ENCODE measurements at regions not wholly inside any gene's neighbourhood (a gene's known extent, or its start where the extent isn't known, plus 50 kb on each side); places are given as distances from the start of the nearest gene placed in this dataset.

GRCh38 chr12:73186272-73186671 lies 914.1 kb downstream of the TRHDE start:
- Histone ChIP-seq H3K4me3 (ENCODE audit: extremely low read depth in 1 of 4, insufficient read depth in 2 of 4, low read depth in 3 of 4, low read length in 4 of 4) (no peak overlapping the region), H3K23me2 (ENCODE audit: low read depth, low read length) (no peaks in the 10 kb centered on the region), H3K9ac (replicated peaks in 1 of 4; ENCODE audit: extremely low read depth in 1 of 4, low read depth in 3 of 4, low read length in 3 of 4) (no peak overlapping the region), H2BK5ac (ENCODE audit: low read depth, low read length) (no peak overlapping the region), H3K79me2 (ENCODE audit: control insufficient read depth in 1 of 2, insufficient read depth in 2 of 2, low read length in 2 of 2) (no peaks in the 10 kb centered on the region), H3K79me1 (ENCODE audit: low read depth, low read length) (no peaks in the 10 kb centered on the region), H2AFZ (ENCODE audit: low read length) (no peak overlapping the region), H4K20me1 (replicated peaks in 1 of 2; ENCODE audit: control insufficient read depth in 1 of 2, insufficient read depth in 2 of 2, low read length in 2 of 2) (no peaks in the 10 kb centered on the region), H3K27me3 (replicated peaks in 1 of 4; ENCODE audit: control insufficient read depth in 3 of 4, extremely low read depth in 1 of 4, insufficient read depth in 3 of 4, low read length in 3 of 4) (no peaks in the 10 kb centered on the region), H4K5ac (ENCODE audit: insufficient read length, low read depth, low read length) (no peak overlapping the region), H2BK15ac (ENCODE audit: low read length) (no peak overlapping the region), H2AK5ac (ENCODE audit: low read depth, low read length) (no peak overlapping the region), H2BK20ac (ENCODE audit: low read length) (no peak overlapping the region), H3K14ac (ENCODE audit: insufficient read length) (no peak overlapping the region), H4K8ac (ENCODE audit: extremely low read depth, insufficient read depth, low read length) (no peak overlapping the region), H3K4me2 (ENCODE audit: insufficient read depth in 1 of 2, low read depth in 2 of 2, low read length in 2 of 2) (no peak overlapping the region), H3K9me3 (ENCODE audit: insufficient read depth in 2 of 2, low read depth in 1 of 2, low read length in 1 of 2) (peaks cover 7% of the 10 kb centered on the region in 2 experiments; a peak in 1 of 4 replicates), H3K18ac (ENCODE audit: extremely low read depth, low read length) (no peak overlapping the region), H2BK120ac (replicated peaks; ENCODE audit: low read depth, low read length) (no peak overlapping the region), H2BK12ac (ENCODE audit: low read depth, low read length) (no peak overlapping the region), H3K4me1 (replicated peaks in 1 of 4; ENCODE audit: control insufficient read depth in 3 of 4, insufficient read depth in 4 of 4, low read length in 3 of 4) (no peaks in the 10 kb centered on the region), H3K4ac (replicated peaks; ENCODE audit: insufficient read length, low read depth, low read length) (no peak overlapping the region), H3K56ac (replicated peaks; ENCODE audit: insufficient read length, low read depth, low read length) (no peak overlapping the region), H3K36me3 (ENCODE audit: control insufficient read depth in 2 of 4, insufficient read depth in 4 of 4, low read length in 3 of 4) (no peaks in the 10 kb centered on the region), H4K91ac (replicated peaks; ENCODE audit: insufficient read length, low read length) (no peak overlapping the region), H3K27ac (ENCODE audit: low read depth, low read length) (no peak overlapping the region), H3K23ac (ENCODE audit: insufficient read length) (no peak overlapping the region)
- no peak for DNase-seq (ENCODE audit: low read depth in 1 of 2, low spot score in 2 of 2)
- CTCF ChIA-PET (ENCODE audit: partially characterized antibody), result no interaction called here
- no peak for FAIRE-seq
- 88% methylated on average over 2 of the region's 2 CpGs; no CpG with 5 or more reads in 1 of the 2 experiments for whole genome bisulfite sequencing, 2 experiments (ENCODE audit: extremely low coverage in 1 of 2, insufficient coverage in 1 of 2, insufficient read length in 1 of 2, insufficient replicate concordance in 2 of 2, low coverage in 1 of 2, low lambda C conversion rate in 2 of 2, missing lambda C conversion rate in 1 of 2)
- POLR2A ChIA-PET (ENCODE audit: partially characterized antibody), result no interaction called here
- no peak for TF ChIP-seq TBP (IDR thresholded peaks at IDR 0.05; ENCODE audit: low read depth, low read length)
- TF ChIP-seq CHD1 (IDR thresholded peaks at IDR 0.05; ENCODE audit: low read depth, low read length), result no peak
- TF ChIP-seq BRCA1 (IDR thresholded peaks at IDR 0.05; ENCODE audit: low read depth, low read length), result no peak
- TF ChIP-seq FOSL1 (IDR thresholded peaks at IDR 0.05; ENCODE audit: insufficient read depth, low read depth, low read length), result no peak
- no peak for TF ChIP-seq RAD21 (IDR thresholded peaks at IDR 0.05 in 1 of 2, conservative IDR thresholded peaks at IDR 0.05 in 1 of 2; ENCODE audit: low read depth in 2 of 2, low read length in 2 of 2)
- TF ChIP-seq MAX (IDR thresholded peaks at IDR 0.05), result no peak
- TF ChIP-seq CTCF (IDR thresholded peaks at IDR 0.05; ENCODE audit: control extremely low read depth in 1 of 3, insufficient read depth in 1 of 3, low read depth in 1 of 3, low read length in 3 of 3), result no peak
- no peak for TF ChIP-seq SP1 (IDR thresholded peaks at IDR 0.05; ENCODE audit: low read depth, low read length)
- no peak for TF ChIP-seq CBX8 (IDR thresholded peaks at IDR 0.05; ENCODE audit: borderline replicate concordance, low read depth, low read length)
- no peak for TF ChIP-seq HDAC2 (IDR thresholded peaks at IDR 0.05; ENCODE audit: borderline replicate concordance in 1 of 2, low read depth in 2 of 2, low read length in 2 of 2)
- no peak for TF ChIP-seq SIN3A (conservative IDR thresholded peaks at IDR 0.05 in 1 of 2, IDR thresholded peaks at IDR 0.05 in 1 of 2; ENCODE audit: low read depth in 1 of 2, low read length in 2 of 2)

Measured in H1 (cell line).